SK-N-SH (cell line): ENCODE measurements at regions not wholly inside any gene's neighbourhood (a gene's known extent, or its start where the extent isn't known, plus 50 kb on each side); places are given as distances from the start of the nearest gene placed in this dataset.

Experiments used
- CTCF ChIA-PET: fragments of 300-600, 350-600 bp; formaldehyde crosslinking; extraction: SDS; loops from one replicate; lab custom pipeline; 2021; lab: Yijun Ruan, JAX
- POLR2A ChIA-PET: fragments of 350-600 bp; sonication (Branson Sonifier 250); formaldehyde crosslinking; extraction: SDS; loops from one replicate; lab custom pipeline; 2020; ENCODE audit warnings: antibody characterized with exemption, inconsistent platforms; lab: Yijun Ruan, JAX
- DNase-seq: peaks from one replicate; pipeline ENCODE4 v3.0.0; 2012
- H2AFZ ChIP-seq: fragments of 200-600 bp; sonication (generic); 2 replicates; pipeline ENCODE4 v1.8.1; 2016; ENCODE audit warnings: antibody characterized with exemption, mild to moderate bottlenecking, low read depth
- H3F3A ChIP-seq: fragments of 200-600 bp; sonication (generic); replicated peaks from 2 replicates; pipeline ENCODE3; 2016; ENCODE audit warnings: antibody characterized with exemption, mild to moderate bottlenecking; ENCODE audit not compliant: insufficient read depth
- H3K27ac ChIP-seq, 2 experiments: fragments of 200-500 bp in 1 of 2; fragments of 200-600 bp in 1 of 2; sonication (Bioruptor generic) in 1 of 2; sonication (generic), shearing (Covaris generic) in 1 of 2; 2 replicates each; pipeline versions ENCODE4 v1.5.1 to v1.6.1; 2014 to 2016; ENCODE audit warnings: low read depth in 2 of 2, inconsistent platforms in 1 of 2, low read length in 1 of 2, mild to moderate bottlenecking in 1 of 2, mixed read lengths in 1 of 2
- H3K27me3 ChIP-seq: fragments of 200-600 bp; sonication (generic), shearing (Covaris generic); 2 replicates; pipeline ENCODE4 v1.6.1; 2016; ENCODE audit warnings: mixed run types; ENCODE audit not compliant: insufficient read depth
- H3K36me3 ChIP-seq, 2 experiments: fragments of 200-500 bp in 1 of 2; fragments of 200-600 bp in 1 of 2; sonication (Bioruptor generic) in 1 of 2; sonication (generic) in 1 of 2; replicated peaks in 1 of 2; 2 replicates each; pipeline versions ENCODE3 to v1.5.1; 2014 to 2016; ENCODE audit warnings: low read length in 1 of 2, mild to moderate bottlenecking in 1 of 2; ENCODE audit not compliant: insufficient read depth in 2 of 2, control insufficient read depth in 1 of 2
- H3K4me1 ChIP-seq, 2 experiments: fragments of 200-500 bp in 1 of 2; fragments of 200-600 bp in 1 of 2; sonication (Bioruptor generic) in 1 of 2; sonication (generic), shearing (Covaris generic) in 1 of 2; 2 replicates each; pipeline versions ENCODE4 v1.5.1 to v1.6.1; 2014 to 2016; ENCODE audit warnings: low read depth in 1 of 2, low read length in 1 of 2, mixed run types in 1 of 2; ENCODE audit not compliant: insufficient read depth in 2 of 2, control insufficient read depth in 1 of 2
- H3K4me2 ChIP-seq: fragments of 200-600 bp; sonication (generic), shearing (Covaris generic); 2 replicates; pipeline ENCODE4 v1.6.1; 2017; ENCODE audit warnings: mixed run types
- H3K4me3 ChIP-seq, 2 experiments: fragments of 200-500 bp in 1 of 2; fragments of 200-600 bp in 1 of 2; sonication (Bioruptor generic) in 1 of 2; sonication (generic), shearing (Covaris generic) in 1 of 2; 2 replicates each; pipeline versions ENCODE4 v1.5.1 to v1.8.1; 2014 to 2016; ENCODE audit warnings: low read depth in 2 of 2, inconsistent platforms in 1 of 2, low read length in 1 of 2, mild to moderate bottlenecking in 1 of 2, mixed read lengths in 1 of 2, moderate library complexity in 1 of 2
- H3K79me2 ChIP-seq: fragments of 200-600 bp; sonication (generic); 2 replicates; pipeline ENCODE4 v1.8.1; 2017; ENCODE audit warnings: mild to moderate bottlenecking; ENCODE audit not compliant: insufficient read depth
- H3K9ac ChIP-seq: fragments of 200-600 bp; sonication (generic); 2 replicates; pipeline ENCODE4 v1.6.1; 2017; ENCODE audit warnings: mixed run types
- H3K9me2 ChIP-seq: fragments of 200-600 bp; sonication (generic); 2 replicates; pipeline ENCODE4 v1.6.1; 2017; ENCODE audit warnings: mixed run types
- H3K9me3 ChIP-seq: fragments of 200-600 bp; sonication (generic); 2 replicates; pipeline ENCODE4 v1.6.1; 2017; ENCODE audit warnings: mixed run types, mild to moderate bottlenecking, moderate library complexity
- H4K20me1 ChIP-seq: fragments of 200-600 bp; sonication (generic); 2 replicates; pipeline ENCODE4 v1.6.1; 2017; ENCODE audit warnings: mild to moderate bottlenecking, mixed run types; ENCODE audit not compliant: insufficient read depth
- CHD2 ChIP-seq: fragments of 150-350 bp; IDR thresholded peaks from 2 replicates; pipeline ENCODE4 v1.6.1; 2018; ENCODE audit warnings: low read length; ENCODE audit not compliant: partially characterized antibody
- ELF1 ChIP-seq: IDR thresholded peaks from 2 replicates; pipeline ENCODE4 v1.4.0; 2012
- EZH2phosphoT487 ChIP-seq: fragments of 200-600 bp; sonication (generic); IDR thresholded peaks from 2 replicates; pipeline ENCODE4 v1.6.1; 2017; ENCODE audit warnings: low read depth, mixed run types, mild to moderate bottlenecking, antibody characterized with exemption, moderate library complexity, borderline replicate concordance
- FOSL2 ChIP-seq: IDR thresholded peaks from 2 replicates; pipeline ENCODE4 v1.4.0; 2012; ENCODE audit warnings: low read depth, mild to moderate bottlenecking, moderate library complexity, borderline replicate concordance
- FOXJ3 ChIP-seq: sonication (generic); formaldehyde crosslinking; IDR thresholded peaks from 2 replicates; pipeline ENCODE4 v1.5.1; 2020; ENCODE audit warnings: mild to moderate bottlenecking, missing genetic modification reagents
- GATA2 ChIP-seq: sonication (generic); formaldehyde crosslinking; IDR thresholded peaks from 2 replicates; pipeline ENCODE4 v1.5.0; 2020; ENCODE audit warnings: mild to moderate bottlenecking, missing genetic modification reagents
- MXI1 ChIP-seq: IDR thresholded peaks from 2 replicates; pipeline ENCODE4 v1.6.1; 2012; ENCODE audit warnings: mild to moderate bottlenecking, low read depth, low read length, improper control_type of control experiment
- POLR2AphosphoS5 ChIP-seq: IDR thresholded peaks from 2 replicates; pipeline ENCODE4 v1.6.1; 2012; ENCODE audit warnings: low read depth, low read length
- RCOR1 ChIP-seq: fragments of 150-350 bp; IDR thresholded peaks from 2 replicates; pipeline ENCODE4 v1.6.1; 2017; ENCODE audit warnings: antibody characterized with exemption, low read length
- RFX5 ChIP-seq: IDR thresholded peaks from 2 replicates; pipeline ENCODE4 v1.6.1; 2012; ENCODE audit warnings: mild to moderate bottlenecking, improper control_type of control experiment, low read length
- RXRA ChIP-seq: IDR thresholded peaks from 2 replicates; pipeline ENCODE4 v1.4.0; 2012; ENCODE audit warnings: low read depth, mild to moderate bottlenecking, borderline replicate concordance
- SMC3 ChIP-seq: IDR thresholded peaks from 2 replicates; pipeline ENCODE4 v1.6.1; 2012; ENCODE audit warnings: low read depth, low read length, improper control_type of control experiment
- TAF1 ChIP-seq: IDR thresholded peaks from 2 replicates; pipeline ENCODE4 v1.6.1; 2012; ENCODE audit warnings: low read depth, mild to moderate bottlenecking, low read length, moderate library complexity, borderline replicate concordance
- TCF12 ChIP-seq: IDR thresholded peaks from 2 replicates; pipeline ENCODE4 v1.4.0; 2012
- WGBS: methylation state at CpG from one replicate; pipeline ENCODE4 v1.1.6; 2017; ENCODE audit warnings: low lambda C conversion rate; 5-methylcytosine and 5-hydroxymethylcytosine counted together
- TF ChIP-seq, protein P1 (sequence below): IDR thresholded peaks from 2 replicates; pipeline ENCODE4; 2012
- TF ChIP-seq, protein P2 (sequence below): IDR thresholded peaks from 2 replicates; pipeline ENCODE4 v1.4.0; 2012; ENCODE audit warnings: low read depth, borderline replicate concordance
- TF ChIP-seq, protein P3 (sequence below): fragments of 150-350 bp; IDR thresholded peaks from 2 replicates; pipeline ENCODE4 v1.6.1; 2017; ENCODE audit warnings: antibody characterized with exemption, low read length, low read depth, borderline replicate concordance
- TF ChIP-seq, protein P4 (sequence below): fragments of 150-350 bp; IDR thresholded peaks from 2 replicates; pipeline ENCODE4 v1.6.1; 2016; ENCODE audit warnings: mild to moderate bottlenecking, low read depth, low read length
- TF ChIP-seq, protein P5 (sequence below): IDR thresholded peaks from 2 replicates; pipeline ENCODE4 v1.4.0; 2012; ENCODE audit warnings: low read depth, borderline replicate concordance

DNA sequence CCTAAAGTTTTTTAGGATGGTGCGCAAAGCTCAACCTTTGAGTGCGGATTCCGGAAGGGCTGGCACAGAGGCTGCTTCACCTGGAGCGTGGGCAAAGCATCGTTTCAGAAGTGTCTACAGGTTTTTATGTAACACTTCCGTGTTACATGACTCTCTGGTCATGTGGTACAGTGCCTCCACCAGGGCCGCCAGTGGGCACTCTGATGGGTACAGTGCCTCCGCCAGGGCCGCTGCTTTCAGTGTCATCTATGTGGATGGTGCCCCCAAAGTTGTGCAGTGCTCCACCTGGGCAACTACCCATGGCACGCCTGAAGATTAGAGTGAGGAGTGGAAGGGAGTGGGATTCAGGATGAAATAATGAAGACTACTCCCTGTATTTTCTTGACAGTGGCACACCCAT, 101.4 kb upstream of the C1orf174 start:
- 42% methylated on average over 10 of the region's 10 CpGs for WGBS
- H3K36me3 ChIP-seq = no peaks in the 10 kb centered on the region
- ChIA-PET CTCF (no interaction called here), POLR2A (no interaction called here)
- no peak overlapping the region for H2AFZ ChIP-seq
- no peaks in the 10 kb centered on the region for H3K27me3 ChIP-seq
- no peak for DNase-seq
- no peaks in the 10 kb centered on the region for H3K9me3 ChIP-seq
- no peaks in the 10 kb centered on the region for H3K4me1 ChIP-seq
- H3K9me2 ChIP-seq = no peaks in the 10 kb centered on the region
- TF ChIP-seq EZH2phosphoT487 = no peak
- TF ChIP-seq, protein P1, sequence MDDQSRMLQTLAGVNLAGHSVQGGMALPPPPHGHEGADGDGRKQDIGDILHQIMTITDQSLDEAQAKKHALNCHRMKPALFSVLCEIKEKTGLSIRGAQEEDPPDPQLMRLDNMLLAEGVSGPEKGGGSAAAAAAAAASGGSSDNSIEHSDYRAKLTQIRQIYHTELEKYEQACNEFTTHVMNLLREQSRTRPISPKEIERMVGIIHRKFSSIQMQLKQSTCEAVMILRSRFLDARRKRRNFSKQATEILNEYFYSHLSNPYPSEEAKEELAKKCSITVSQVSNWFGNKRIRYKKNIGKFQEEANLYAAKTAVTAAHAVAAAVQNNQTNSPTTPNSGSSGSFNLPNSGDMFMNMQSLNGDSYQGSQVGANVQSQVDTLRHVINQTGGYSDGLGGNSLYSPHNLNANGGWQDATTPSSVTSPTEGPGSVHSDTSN = no peak
- TF ChIP-seq TAF1 = no peak
- no peak for TF ChIP-seq FOXJ3
- H3K4me2 ChIP-seq = no peak overlapping the region
- no peak overlapping the region for H3K4me3 ChIP-seq
- H3K27ac ChIP-seq = no peak overlapping the region
- H3K79me2 ChIP-seq = no peaks in the 10 kb centered on the region
- H4K20me1 ChIP-seq = no peaks in the 10 kb centered on the region
- no peak overlapping the region for H3K9ac ChIP-seq
- no peaks in the 10 kb centered on the region for H3F3A ChIP-seq

DNA sequence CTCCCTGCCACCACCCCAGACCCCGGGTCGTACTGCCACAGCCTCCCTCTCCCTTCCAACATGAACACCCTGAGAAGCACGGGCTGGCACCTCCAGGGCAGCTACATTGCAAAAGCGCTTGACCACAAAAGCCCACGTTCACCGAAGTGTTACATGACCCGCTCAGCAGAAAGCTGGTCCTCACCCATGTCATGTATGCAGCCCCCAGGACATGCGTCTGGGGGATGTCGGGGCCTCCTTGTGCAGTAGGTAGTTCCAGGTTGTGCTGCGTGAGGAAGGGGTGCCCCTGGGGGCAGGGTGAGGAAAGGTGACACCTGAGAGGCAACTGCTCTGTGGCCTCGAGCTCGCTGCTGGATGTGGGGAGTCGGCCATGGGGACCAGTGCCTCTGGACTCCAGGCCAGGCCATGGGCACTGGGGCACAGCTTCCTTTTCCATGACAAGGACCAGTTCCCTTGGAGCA, 102.0 kb upstream of the C1orf174 start:
- TF ChIP-seq MXI1 = no peak
- no peak for TF ChIP-seq RCOR1
- no peak for TF ChIP-seq RFX5
- TF ChIP-seq, protein P2, sequence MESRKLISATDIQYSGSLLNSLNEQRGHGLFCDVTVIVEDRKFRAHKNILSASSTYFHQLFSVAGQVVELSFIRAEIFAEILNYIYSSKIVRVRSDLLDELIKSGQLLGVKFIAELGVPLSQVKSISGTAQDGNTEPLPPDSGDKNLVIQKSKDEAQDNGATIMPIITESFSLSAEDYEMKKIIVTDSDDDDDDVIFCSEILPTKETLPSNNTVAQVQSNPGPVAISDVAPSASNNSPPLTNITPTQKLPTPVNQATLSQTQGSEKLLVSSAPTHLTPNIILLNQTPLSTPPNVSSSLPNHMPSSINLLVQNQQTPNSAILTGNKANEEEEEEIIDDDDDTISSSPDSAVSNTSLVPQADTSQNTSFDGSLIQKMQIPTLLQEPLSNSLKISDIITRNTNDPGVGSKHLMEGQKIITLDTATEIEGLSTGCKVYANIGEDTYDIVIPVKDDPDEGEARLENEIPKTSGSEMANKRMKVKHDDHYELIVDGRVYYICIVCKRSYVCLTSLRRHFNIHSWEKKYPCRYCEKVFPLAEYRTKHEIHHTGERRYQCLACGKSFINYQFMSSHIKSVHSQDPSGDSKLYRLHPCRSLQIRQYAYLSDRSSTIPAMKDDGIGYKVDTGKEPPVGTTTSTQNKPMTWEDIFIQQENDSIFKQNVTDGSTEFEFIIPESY = no peak
- no peak for TF ChIP-seq EZH2phosphoT487
- TF ChIP-seq, protein P3, sequence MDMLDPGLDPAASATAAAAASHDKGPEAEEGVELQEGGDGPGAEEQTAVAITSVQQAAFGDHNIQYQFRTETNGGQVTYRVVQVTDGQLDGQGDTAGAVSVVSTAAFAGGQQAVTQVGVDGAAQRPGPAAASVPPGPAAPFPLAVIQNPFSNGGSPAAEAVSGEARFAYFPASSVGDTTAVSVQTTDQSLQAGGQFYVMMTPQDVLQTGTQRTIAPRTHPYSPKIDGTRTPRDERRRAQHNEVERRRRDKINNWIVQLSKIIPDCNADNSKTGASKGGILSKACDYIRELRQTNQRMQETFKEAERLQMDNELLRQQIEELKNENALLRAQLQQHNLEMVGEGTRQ = no peak
- no peak for TF ChIP-seq FOXJ3
- TF ChIP-seq CHD2 = no peak
- TF ChIP-seq POLR2AphosphoS5 = no peak
- TF ChIP-seq, protein P4, sequence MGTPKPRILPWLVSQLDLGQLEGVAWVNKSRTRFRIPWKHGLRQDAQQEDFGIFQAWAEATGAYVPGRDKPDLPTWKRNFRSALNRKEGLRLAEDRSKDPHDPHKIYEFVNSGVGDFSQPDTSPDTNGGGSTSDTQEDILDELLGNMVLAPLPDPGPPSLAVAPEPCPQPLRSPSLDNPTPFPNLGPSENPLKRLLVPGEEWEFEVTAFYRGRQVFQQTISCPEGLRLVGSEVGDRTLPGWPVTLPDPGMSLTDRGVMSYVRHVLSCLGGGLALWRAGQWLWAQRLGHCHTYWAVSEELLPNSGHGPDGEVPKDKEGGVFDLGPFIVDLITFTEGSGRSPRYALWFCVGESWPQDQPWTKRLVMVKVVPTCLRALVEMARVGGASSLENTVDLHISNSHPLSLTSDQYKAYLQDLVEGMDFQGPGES = no peak
- TF ChIP-seq, protein P5, sequence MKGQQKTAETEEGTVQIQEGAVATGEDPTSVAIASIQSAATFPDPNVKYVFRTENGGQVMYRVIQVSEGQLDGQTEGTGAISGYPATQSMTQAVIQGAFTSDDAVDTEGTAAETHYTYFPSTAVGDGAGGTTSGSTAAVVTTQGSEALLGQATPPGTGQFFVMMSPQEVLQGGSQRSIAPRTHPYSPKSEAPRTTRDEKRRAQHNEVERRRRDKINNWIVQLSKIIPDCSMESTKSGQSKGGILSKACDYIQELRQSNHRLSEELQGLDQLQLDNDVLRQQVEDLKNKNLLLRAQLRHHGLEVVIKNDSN = no peak
- TF ChIP-seq, protein P1 = no peak
- no peak for TF ChIP-seq GATA2
- no peak for TF ChIP-seq SMC3
- TF ChIP-seq ELF1 = no peak
- TF ChIP-seq TCF12 = no peak
- no peak for TF ChIP-seq FOSL2
- no peak for TF ChIP-seq RXRA
- no peaks in the 10 kb centered on the region for H3K9me3 ChIP-seq
- H3K4me3 ChIP-seq = no peak overlapping the region
- DNase-seq = no peak
- H3K79me2 ChIP-seq = no peaks in the 10 kb centered on the region
- no peaks in the 10 kb centered on the region for H3K27me3 ChIP-seq
- no peak overlapping the region for H2AFZ ChIP-seq
- H3K36me3 ChIP-seq = no peaks in the 10 kb centered on the region
- H3K9ac ChIP-seq = no peak overlapping the region
- no peaks in the 10 kb centered on the region for H3K4me1 ChIP-seq
- H3K9me2 ChIP-seq = no peaks in the 10 kb centered on the region
- 46% methylated on average over 10 of the region's 13 CpGs for WGBS
- no peaks in the 10 kb centered on the region for H3F3A ChIP-seq
- H3K4me2 ChIP-seq = no peak overlapping the region
- CTCF ChIA-PET = no interaction called here
- no peak overlapping the region for H3K27ac ChIP-seq
- POLR2A ChIA-PET = no interaction called here
- no peaks in the 10 kb centered on the region for H4K20me1 ChIP-seq
